T-cell (primary cell): ENCODE measurements at regions not wholly inside any gene's neighbourhood (a gene's known extent, or its start where the extent isn't known, plus 50 kb on each side); places are given as distances from the start of the nearest gene placed in this dataset.

Experiments
- ATAC-seq, 4 experiments: fragments of 200-7000 bp in 3 of 4; fragments of 150-1000 bp in 1 of 4; cut with Tn5 transposase; replicated peaks in 1 of 4; 1 replicate in 3 of 4; 2 replicates in 1 of 4; pipeline ENCODE4 v1.10.0; 2021; ENCODE audit warnings: moderate library complexity in 3 of 4, mild to moderate bottlenecking in 2 of 4, moderate number of reproducible peaks in 1 of 4
- CTCF ChIA-PET, 2 donors: fragments of 300-600 bp; sonication (Branson Sonifier 250); formaldehyde crosslinking; loops; one replicate each; lab custom pipeline; 2022; ENCODE audit warnings: antibody characterized with exemption in 2 of 2; lab: Charles Lee
- POLR2A ChIA-PET, 2 donors: fragments of 300-600 bp; sonication (Branson Sonifier 250); formaldehyde crosslinking; loops; one replicate each; lab custom pipeline; 2022; ENCODE audit warnings: antibody characterized with exemption in 2 of 2; lab: Charles Lee
- DNase-seq, 35 experiments: peaks; one replicate each; pipeline versions ENCODE4 v3.0.0 to v3.0.0-alpha.2; 2013 to 2023
- H3K27ac ChIP-seq: one replicate; pipeline ENCODE4 v1.5.1; 2013; ENCODE audit warnings: low read length
- H3K27me3 ChIP-seq, 2 experiments: replicated peaks in 1 of 2; 1 replicate in 1 of 2; 2 replicates in 1 of 2; pipeline versions ENCODE4 v1.6.1 to v1.7.0; 2013; ENCODE audit warnings: low read length in 1 of 2, mixed read lengths in 1 of 2; ENCODE audit not compliant: control insufficient read depth in 2 of 2, insufficient read depth in 2 of 2; ENCODE audit errors: extremely low read depth in 1 of 2
- H3K36me3 ChIP-seq, 2 donors: 1 replicate in 1 of 2; 2 replicates in 1 of 2; pipeline versions ENCODE4 v1.6.1 to v1.7.0; 2013; ENCODE audit warnings: low read length in 1 of 2; ENCODE audit not compliant: control insufficient read depth in 2 of 2, insufficient read depth in 1 of 2; ENCODE audit errors: extremely low read depth in 1 of 2
- H3K4me1 ChIP-seq, 2 experiments: 1 replicate in 1 of 2; 2 replicates in 1 of 2; pipeline versions ENCODE4 v1.6.1 to v1.7.0; 2013; ENCODE audit warnings: low read length in 2 of 2, mixed read lengths in 1 of 2; ENCODE audit not compliant: insufficient read depth in 2 of 2, control insufficient read depth in 1 of 2; ENCODE audit errors: extremely low read depth in 1 of 2
- H3K4me3 ChIP-seq, 2 donors: 1 replicate in 1 of 2; 2 replicates in 1 of 2; pipeline versions ENCODE4 v1.5.1 to v1.7.0; 2013; ENCODE audit warnings: mild to moderate bottlenecking in 2 of 2, low read length in 1 of 2, moderate library complexity in 1 of 2; ENCODE audit not compliant: control insufficient read depth in 1 of 2; ENCODE audit errors: extremely low read depth in 1 of 2
- H3K9me3 ChIP-seq: 2 replicates; pipeline ENCODE4 v1.7.0; 2013
- H3K27ac Mint-ChIP-seq, 2 donors: one replicate each; pipeline ENCODE4 v1.8.0; 2020 to 2021; ENCODE audit warnings: mild to moderate bottlenecking in 2 of 2, mixed read lengths in 2 of 2
- H3K27me3 Mint-ChIP-seq, 2 donors: one replicate each; pipeline ENCODE4 v1.8.0; 2021 to 2022; ENCODE audit warnings: mixed read lengths in 2 of 2
- H3K36me3 Mint-ChIP-seq: one replicate; pipeline ENCODE4 v1.8.0; 2021; ENCODE audit warnings: mixed read lengths
- H3K4me1 Mint-ChIP-seq, 3 donors: one replicate each; pipeline ENCODE4 v1.8.0; 2020 to 2022; ENCODE audit warnings: mixed read lengths in 3 of 3, mild to moderate bottlenecking in 1 of 3
- H3K4me3 Mint-ChIP-seq, 3 donors: one replicate each; pipeline ENCODE4 v1.8.0; 2020 to 2022; ENCODE audit warnings: mild to moderate bottlenecking in 3 of 3, mixed read lengths in 3 of 3, moderate library complexity in 3 of 3
- H3K9me3 Mint-ChIP-seq, 3 donors: one replicate each; pipeline ENCODE4 v1.8.0; 2020 to 2022; ENCODE audit warnings: mixed read lengths in 3 of 3
- WGBS: methylation state at CpG from one replicate; pipeline ENCODE4 v1.1.5; 2013; ENCODE audit warnings: missing lambda C conversion rate; ENCODE audit not compliant: insufficient coverage; 5-methylcytosine and 5-hydroxymethylcytosine counted together

DNA sequence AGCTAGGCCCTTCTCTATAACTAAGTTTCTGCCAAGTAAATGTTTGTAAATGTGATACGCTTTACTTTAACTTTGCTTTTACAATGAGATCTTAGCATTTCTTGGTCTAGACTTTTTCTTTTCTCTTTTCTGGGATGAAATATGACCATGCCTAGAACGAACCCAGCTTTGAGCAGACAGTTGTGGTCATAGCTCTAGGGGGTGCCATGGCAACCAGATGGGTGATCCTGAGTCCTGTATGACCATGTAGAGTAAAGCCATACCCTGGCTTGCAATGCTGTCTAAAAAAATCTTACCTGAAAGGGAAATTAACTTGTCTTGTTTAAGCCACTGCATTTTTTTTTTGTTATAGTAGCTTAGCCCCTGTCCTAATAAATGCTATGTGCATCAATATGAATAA is 956.3 kb downstream of the SLC4A3 start:
- H3K9me3 ChIP-seq: no peaks in the 10 kb centered on the region
- Mint-ChIP-seq H3K36me3 (no peaks in the 10 kb centered on the region), H3K27ac (no peak overlapping the region), H3K4me3 (no peak overlapping the region), H3K9me3 (peaks cover 0 to under 1% (median 0%) of the 10 kb centered on the region in 3 donors), H3K4me1 (no peaks in the 10 kb centered on the region), H3K27me3 (peaks cover 2 to 8% of the 10 kb centered on the region in 2 donors)
- no peak for DNase-seq
- no peak for ATAC-seq
- no peak overlapping the region for H3K4me3 ChIP-seq
- ChIA-PET CTCF (interaction anchor here in 1 of 2 donors (0.6 kb wide), 1 partner anchor 770 kb away, joined by 4 read pairs; no protein-coding TSS in a partner anchor), POLR2A (no interaction called here)
- H3K27me3 ChIP-seq: no peaks in the 10 kb centered on the region
- no peaks in the 10 kb centered on the region for H3K4me1 ChIP-seq
- WGBS: 80% methylated on average over 1 of the region's 2 CpGs
- no peaks in the 10 kb centered on the region for H3K36me3 ChIP-seq
- no peak overlapping the region for H3K27ac ChIP-seq

DNA sequence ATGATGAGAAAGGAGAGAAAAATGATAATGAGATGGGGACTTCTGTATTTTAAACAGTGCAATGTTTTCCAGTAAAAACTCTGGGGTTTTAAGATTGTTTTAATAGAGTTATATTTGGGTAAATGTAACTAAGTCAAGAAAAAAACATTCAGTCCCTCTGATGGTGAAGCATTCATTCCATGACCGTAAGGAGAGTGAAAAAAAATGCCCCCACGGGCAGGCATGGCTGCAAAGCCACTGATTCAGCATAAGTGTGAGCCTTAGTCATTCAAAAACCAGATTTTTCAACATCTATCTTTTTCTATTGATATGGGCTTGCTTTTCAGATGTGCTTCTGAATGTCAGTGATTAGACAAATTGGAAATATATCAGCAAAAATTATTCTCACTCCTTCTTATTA is 957.8 kb downstream of the SLC4A3 start:
- no peaks in the 10 kb centered on the region for H3K4me1 Mint-ChIP-seq
- WGBS: no CpG with 5 or more reads among the region's 2 CpGs
- H3K36me3 Mint-ChIP-seq: no peaks in the 10 kb centered on the region
- no peak for DNase-seq
- Histone ChIP-seq H3K27me3 (no peaks in the 10 kb centered on the region), H3K36me3 (no peaks in the 10 kb centered on the region), H3K27ac (no peak overlapping the region), H3K4me3 (no peak overlapping the region), H3K9me3 (no peaks in the 10 kb centered on the region), H3K4me1 (no peaks in the 10 kb centered on the region)
- peaks cover 2 to 12% of the 10 kb centered on the region in 2 donors for H3K27me3 Mint-ChIP-seq
- ChIA-PET CTCF (no interaction called here), POLR2A (no interaction called here)
- no peak overlapping the region for H3K27ac Mint-ChIP-seq
- no peak for ATAC-seq
- H3K9me3 Mint-ChIP-seq: peaks cover 0 to 4% (median 0%) of the 10 kb centered on the region in 3 donors
- H3K4me3 Mint-ChIP-seq: no peak overlapping the region

DNA sequence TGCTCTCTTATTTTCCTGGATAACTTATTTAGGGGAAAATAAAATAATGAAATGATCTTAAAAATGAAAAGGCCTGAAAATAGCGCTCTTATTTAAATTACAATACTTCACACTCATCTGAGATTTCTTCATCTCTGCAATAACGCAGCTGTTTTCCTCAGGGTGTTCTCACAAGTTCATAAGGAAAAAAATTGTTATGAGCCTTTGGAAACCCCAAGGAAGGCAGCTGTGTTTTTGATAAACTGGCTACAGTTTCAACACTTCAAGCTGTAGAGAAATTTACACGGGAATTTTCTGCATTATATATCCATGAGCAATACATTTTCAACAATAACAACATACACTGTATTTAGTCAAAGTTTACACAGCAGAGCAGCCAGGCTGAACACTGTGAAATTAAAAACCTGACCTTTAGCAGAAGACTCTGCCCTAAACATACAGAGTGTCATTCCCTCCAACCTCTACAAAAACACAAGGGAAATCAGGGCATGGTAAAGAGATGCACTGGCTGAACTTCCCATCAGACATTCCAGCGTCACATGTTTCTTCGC is 959.6 kb downstream of the SLC4A3 start:
- Mint-ChIP-seq H3K4me1 (no peaks in the 10 kb centered on the region), H3K36me3 (no peaks in the 10 kb centered on the region), H3K27ac (no peak overlapping the region), H3K4me3 (no peak overlapping the region), H3K9me3 (peaks cover 0 to 4% (median 0%) of the 10 kb centered on the region in 3 donors), H3K27me3 (peaks cover 2 to 12% of the 10 kb centered on the region in 2 donors)
- Histone ChIP-seq H3K27ac (no peak overlapping the region), H3K27me3 (no peaks in the 10 kb centered on the region), H3K4me3 (no peak overlapping the region), H3K9me3 (no peaks in the 10 kb centered on the region), H3K4me1 (no peaks in the 10 kb centered on the region), H3K36me3 (no peaks in the 10 kb centered on the region)
- no peak for DNase-seq
- POLR2A ChIA-PET: no interaction called here
- no peak for ATAC-seq
- no CpG with 5 or more reads among the region's 5 CpGs for WGBS
- CTCF ChIA-PET: no interaction called here

DNA sequence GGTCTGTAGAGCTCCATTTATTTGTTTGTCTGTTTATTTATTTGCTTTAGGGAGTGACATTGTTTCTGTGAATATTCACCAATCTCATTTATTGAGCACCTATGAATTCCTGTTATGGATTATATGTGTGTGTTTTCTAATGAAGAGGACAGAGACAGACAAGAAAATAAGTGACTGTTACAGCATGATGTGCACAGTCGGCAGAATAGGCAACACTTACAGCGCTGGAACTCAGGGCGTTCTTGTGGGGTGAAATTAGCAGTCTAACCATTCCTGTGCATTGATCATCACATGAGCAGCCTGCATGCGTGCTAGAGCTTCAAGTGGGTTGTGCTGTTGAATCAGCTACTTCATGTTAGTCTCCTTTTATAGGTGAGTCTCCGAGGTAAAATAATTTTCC is 960.7 kb downstream of the SLC4A3 start:
- H3K27ac ChIP-seq: no peak overlapping the region

DNA sequence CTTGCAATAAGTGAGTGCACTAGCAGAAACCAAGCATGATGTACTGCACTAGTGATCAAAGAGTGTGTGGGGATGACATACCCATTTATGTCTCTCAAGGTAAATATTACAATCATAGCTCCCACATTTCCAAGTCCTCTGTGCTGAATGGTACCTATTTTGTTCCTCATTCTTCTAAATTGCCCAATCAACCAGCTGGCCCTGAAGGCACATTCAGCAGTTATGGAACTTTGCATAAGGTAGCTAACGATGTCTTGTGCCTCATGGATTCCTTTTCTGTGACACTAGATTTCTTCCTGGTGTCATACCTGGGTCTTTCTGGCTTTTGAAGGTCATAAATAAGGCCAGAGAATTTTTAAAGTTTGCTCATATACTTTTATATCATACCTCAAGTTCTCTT is 963.0 kb downstream of the SLC4A3 start:
- POLR2A ChIA-PET: no interaction called here
- WGBS: 83% methylated on average over 1 of the region's 1 CpG
- Histone ChIP-seq H3K4me1 (no peaks in the 10 kb centered on the region), H3K27ac (no peak overlapping the region), H3K9me3 (no peaks in the 10 kb centered on the region), H3K4me3 (no peak overlapping the region), H3K27me3 (no peaks in the 10 kb centered on the region), H3K36me3 (no peaks in the 10 kb centered on the region)
- H3K27ac Mint-ChIP-seq: no peak overlapping the region
- peaks cover 2 to 12% of the 10 kb centered on the region in 2 donors for H3K27me3 Mint-ChIP-seq
- DNase-seq (no peak), ATAC-seq (no peak)
- no peaks in the 10 kb centered on the region for H3K4me1 Mint-ChIP-seq
- CTCF ChIA-PET: no interaction called here
- no peak overlapping the region for H3K4me3 Mint-ChIP-seq
- no peaks in the 10 kb centered on the region for H3K36me3 Mint-ChIP-seq
- peaks cover 0 to 4% (median 0%) of the 10 kb centered on the region in 3 donors for H3K9me3 Mint-ChIP-seq

More for the DNA sequence above, 960.7 kb downstream of the SLC4A3 start:
- peaks cover 2 to 12% of the 10 kb centered on the region in 2 donors for H3K27me3 Mint-ChIP-seq
- no peak overlapping the region for H3K27ac Mint-ChIP-seq
- 81% methylated on average over 3 of the region's 5 CpGs for WGBS
- Histone ChIP-seq H3K27me3 (no peaks in the 10 kb centered on the region), H3K4me1 (no peaks in the 10 kb centered on the region), H3K9me3 (no peaks in the 10 kb centered on the region), H3K4me3 (no peak overlapping the region), H3K36me3 (no peaks in the 10 kb centered on the region)
- DNase-seq: no peak
- H3K36me3 Mint-ChIP-seq: no peaks in the 10 kb centered on the region
- no peaks in the 10 kb centered on the region for H3K4me1 Mint-ChIP-seq
- CTCF ChIA-PET: no interaction called here
- ATAC-seq: no peak
- H3K4me3 Mint-ChIP-seq: no peak overlapping the region
- POLR2A ChIA-PET: no interaction called here
- H3K9me3 Mint-ChIP-seq: peaks cover 0 to 4% (median 0%) of the 10 kb centered on the region in 3 donors

DNA sequence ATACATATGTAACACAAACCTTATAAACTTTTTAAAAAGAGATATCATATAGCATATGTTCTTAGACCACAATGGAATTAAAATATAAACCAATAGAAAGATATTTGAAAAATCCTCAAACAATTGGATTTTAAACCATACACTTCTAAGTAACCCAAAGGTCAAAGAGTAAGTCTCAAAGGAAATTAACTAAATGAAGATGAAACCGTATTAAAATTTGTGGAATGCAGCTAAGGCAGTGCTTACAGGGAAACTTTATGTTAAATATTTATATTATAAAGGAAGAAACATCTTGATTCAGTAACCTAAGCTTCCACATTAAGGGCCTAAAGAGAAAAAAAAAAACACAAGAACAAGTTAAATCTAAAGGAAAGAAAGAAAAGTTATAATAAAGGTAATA is 966.1 kb downstream of the SLC4A3 start:
- no CpG with 5 or more reads among the region's 1 CpG for WGBS
- Histone ChIP-seq H3K27ac (no peak overlapping the region), H3K4me3 (no peak overlapping the region), H3K36me3 (no peaks in the 10 kb centered on the region), H3K4me1 (no peaks in the 10 kb centered on the region), H3K27me3 (no peaks in the 10 kb centered on the region), H3K9me3 (no peaks in the 10 kb centered on the region)
- H3K27me3 Mint-ChIP-seq: peaks cover 0 to 4% of the 10 kb centered on the region in 2 donors
- H3K27ac Mint-ChIP-seq: no peak overlapping the region
- POLR2A ChIA-PET: no interaction called here
- H3K4me1 Mint-ChIP-seq: no peaks in the 10 kb centered on the region
- no peak for ATAC-seq
- H3K4me3 Mint-ChIP-seq: no peak overlapping the region
- CTCF ChIA-PET: no interaction called here
- H3K36me3 Mint-ChIP-seq: no peaks in the 10 kb centered on the region
- peaks cover 0 to 4% (median 0%) of the 10 kb centered on the region in 3 donors for H3K9me3 Mint-ChIP-seq
- no peak for DNase-seq

DNA sequence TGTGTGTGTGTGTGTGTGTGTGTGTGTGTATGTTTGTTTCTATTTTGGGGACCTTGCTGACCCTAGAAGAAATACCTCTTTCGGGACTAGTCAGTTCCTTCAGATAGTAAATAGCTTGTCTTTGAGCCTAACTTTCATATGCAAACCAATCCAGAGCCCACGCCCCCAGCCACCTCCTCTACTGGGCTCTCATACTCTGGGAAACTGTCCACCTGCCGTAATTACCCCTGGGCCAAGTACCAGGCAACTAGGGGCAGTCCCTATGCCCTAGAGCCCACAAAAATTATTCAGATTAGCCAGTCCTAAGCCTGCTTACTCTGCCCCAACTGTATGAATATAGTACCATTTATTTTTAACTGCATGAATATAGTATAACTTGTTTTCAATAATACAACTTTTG is 970.4 kb downstream of the EPHA4 start:
- H3K27ac Mint-ChIP-seq: no peak overlapping the region
- no peak for DNase-seq

More for the DNA sequence above, 970.4 kb downstream of the EPHA4 start:
- POLR2A ChIA-PET: no interaction called here
- ATAC-seq: no peak
- H3K4me1 ChIP-seq: no peaks in the 10 kb centered on the region
- no peak overlapping the region for H3K27ac ChIP-seq
- no peaks in the 10 kb centered on the region for H3K27me3 ChIP-seq
- 66% methylated on average over 2 of the region's 3 CpGs for WGBS
- H3K27me3 Mint-ChIP-seq: no peaks in the 10 kb centered on the region
- CTCF ChIA-PET: no interaction called here
- H3K4me3 Mint-ChIP-seq: no peak overlapping the region
- no peaks in the 10 kb centered on the region for H3K4me1 Mint-ChIP-seq
- H3K9me3 ChIP-seq: no peaks in the 10 kb centered on the region
- H3K9me3 Mint-ChIP-seq: peaks cover 0 to 5% (median 3%) of the 10 kb centered on the region in 3 donors
- H3K36me3 Mint-ChIP-seq: no peaks in the 10 kb centered on the region
- no peaks in the 10 kb centered on the region for H3K36me3 ChIP-seq
- no peak overlapping the region for H3K4me3 ChIP-seq
